SK-N-SH (cell line): ENCODE measurements at regions not wholly inside any gene's neighbourhood (a gene's known extent, or its start where the extent isn't known, plus 50 kb on each side); places are given as distances from the start of the nearest gene placed in this dataset.

Experiments
- EP300 ChIP-seq, 2 experiments: IDR thresholded peaks; 2 replicates each; pipeline versions ENCODE4 v1.4.0 to v1.6.1; 2012; ENCODE audit warnings: borderline replicate concordance in 1 of 2, low read depth in 1 of 2, low read length in 1 of 2
- RXRA ChIP-seq: IDR thresholded peaks from 2 replicates; pipeline ENCODE4 v1.4.0; 2012; ENCODE audit warnings: low read depth, mild to moderate bottlenecking, borderline replicate concordance
- TF ChIP-seq, protein P1 (sequence below): fragments of 200-600 bp; sonication (generic); IDR thresholded peaks from 2 replicates; pipeline ENCODE4 v1.6.1; 2017; ENCODE audit warnings: antibody characterized with exemption, mild to moderate bottlenecking, moderate library complexity
- TF ChIP-seq, protein P2 (sequence below): IDR thresholded peaks from 2 replicates; pipeline ENCODE4 v1.6.1; 2012; ENCODE audit warnings: mild to moderate bottlenecking, low read depth, low read length, moderate library complexity

DNA sequence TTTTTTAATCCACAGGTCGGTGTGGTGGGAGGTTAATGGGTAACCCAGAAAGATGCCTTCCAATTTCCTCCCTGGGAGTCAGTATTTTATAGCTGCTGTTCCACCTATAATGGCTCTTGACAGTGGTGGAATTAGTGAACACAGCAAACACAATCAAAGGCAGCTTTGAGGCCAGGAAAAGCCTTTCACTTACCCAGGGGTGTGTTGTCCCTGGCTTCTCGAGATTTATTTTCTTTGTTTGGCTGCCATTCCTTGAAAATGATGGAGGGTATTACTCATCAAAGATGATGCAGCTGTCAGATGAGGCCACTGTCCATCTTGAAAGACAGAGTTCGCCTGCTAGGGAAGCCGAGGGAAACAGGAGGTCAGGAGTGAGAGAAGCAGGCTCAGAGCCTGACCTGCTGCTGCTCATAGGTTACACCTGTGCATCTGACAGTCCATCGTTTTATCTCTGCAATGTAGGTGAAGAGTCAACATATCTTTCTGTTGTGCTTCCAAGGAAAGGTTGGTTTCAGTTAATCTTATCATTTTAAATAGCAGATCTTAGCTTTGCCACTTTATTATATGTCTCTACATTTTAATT is 221.6 kb downstream of the XPNPEP1 start:
- TF ChIP-seq, protein P1, sequence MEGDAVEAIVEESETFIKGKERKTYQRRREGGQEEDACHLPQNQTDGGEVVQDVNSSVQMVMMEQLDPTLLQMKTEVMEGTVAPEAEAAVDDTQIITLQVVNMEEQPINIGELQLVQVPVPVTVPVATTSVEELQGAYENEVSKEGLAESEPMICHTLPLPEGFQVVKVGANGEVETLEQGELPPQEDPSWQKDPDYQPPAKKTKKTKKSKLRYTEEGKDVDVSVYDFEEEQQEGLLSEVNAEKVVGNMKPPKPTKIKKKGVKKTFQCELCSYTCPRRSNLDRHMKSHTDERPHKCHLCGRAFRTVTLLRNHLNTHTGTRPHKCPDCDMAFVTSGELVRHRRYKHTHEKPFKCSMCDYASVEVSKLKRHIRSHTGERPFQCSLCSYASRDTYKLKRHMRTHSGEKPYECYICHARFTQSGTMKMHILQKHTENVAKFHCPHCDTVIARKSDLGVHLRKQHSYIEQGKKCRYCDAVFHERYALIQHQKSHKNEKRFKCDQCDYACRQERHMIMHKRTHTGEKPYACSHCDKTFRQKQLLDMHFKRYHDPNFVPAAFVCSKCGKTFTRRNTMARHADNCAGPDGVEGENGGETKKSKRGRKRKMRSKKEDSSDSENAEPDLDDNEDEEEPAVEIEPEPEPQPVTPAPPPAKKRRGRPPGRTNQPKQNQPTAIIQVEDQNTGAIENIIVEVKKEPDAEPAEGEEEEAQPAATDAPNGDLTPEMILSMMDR, result no peak
- TF ChIP-seq RXRA (no peak), EP300 (IDR thresholded peaks at IDR 0.05; ENCODE audit: borderline replicate concordance in 1 of 2, low read depth in 1 of 2, low read length in 1 of 2) (no peak)
- TF ChIP-seq, protein P2, sequence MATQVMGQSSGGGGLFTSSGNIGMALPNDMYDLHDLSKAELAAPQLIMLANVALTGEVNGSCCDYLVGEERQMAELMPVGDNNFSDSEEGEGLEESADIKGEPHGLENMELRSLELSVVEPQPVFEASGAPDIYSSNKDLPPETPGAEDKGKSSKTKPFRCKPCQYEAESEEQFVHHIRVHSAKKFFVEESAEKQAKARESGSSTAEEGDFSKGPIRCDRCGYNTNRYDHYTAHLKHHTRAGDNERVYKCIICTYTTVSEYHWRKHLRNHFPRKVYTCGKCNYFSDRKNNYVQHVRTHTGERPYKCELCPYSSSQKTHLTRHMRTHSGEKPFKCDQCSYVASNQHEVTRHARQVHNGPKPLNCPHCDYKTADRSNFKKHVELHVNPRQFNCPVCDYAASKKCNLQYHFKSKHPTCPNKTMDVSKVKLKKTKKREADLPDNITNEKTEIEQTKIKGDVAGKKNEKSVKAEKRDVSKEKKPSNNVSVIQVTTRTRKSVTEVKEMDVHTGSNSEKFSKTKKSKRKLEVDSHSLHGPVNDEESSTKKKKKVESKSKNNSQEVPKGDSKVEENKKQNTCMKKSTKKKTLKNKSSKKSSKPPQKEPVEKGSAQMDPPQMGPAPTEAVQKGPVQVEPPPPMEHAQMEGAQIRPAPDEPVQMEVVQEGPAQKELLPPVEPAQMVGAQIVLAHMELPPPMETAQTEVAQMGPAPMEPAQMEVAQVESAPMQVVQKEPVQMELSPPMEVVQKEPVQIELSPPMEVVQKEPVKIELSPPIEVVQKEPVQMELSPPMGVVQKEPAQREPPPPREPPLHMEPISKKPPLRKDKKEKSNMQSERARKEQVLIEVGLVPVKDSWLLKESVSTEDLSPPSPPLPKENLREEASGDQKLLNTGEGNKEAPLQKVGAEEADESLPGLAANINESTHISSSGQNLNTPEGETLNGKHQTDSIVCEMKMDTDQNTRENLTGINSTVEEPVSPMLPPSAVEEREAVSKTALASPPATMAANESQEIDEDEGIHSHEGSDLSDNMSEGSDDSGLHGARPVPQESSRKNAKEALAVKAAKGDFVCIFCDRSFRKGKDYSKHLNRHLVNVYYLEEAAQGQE, result no peak
